Prostate gland (tissue), 2 donors: ENCODE measurements at regions not wholly inside any gene's neighbourhood (a gene's known extent, or its start where the extent isn't known, plus 50 kb on each side); places are given as distances from the start of the nearest gene placed in this dataset.
A peak's percentile ranks its signal among the peaks of the same experiment; 100 is the strongest.
"Not testable (repeated sequence)": the region's sequence is repeated elsewhere in the genome, so short reads cannot be mapped to it uniquely, and the experiment has no call there.

ENCODE experiments used
- DNase-seq: peaks from one replicate; pipeline ENCODE4 v3.0.0-alpha.2; 2019; ENCODE audit warnings: low spot score
- H3K27ac ChIP-seq, 2 donors: fragments of 200-600 bp; sonication (generic); 2 replicates each; pipeline ENCODE4 v1.5.1; 2017 to 2019
- H3K27me3 ChIP-seq: fragments of 200-600 bp; sonication (generic); replicated peaks from 2 replicates; pipeline ENCODE4 v1.5.1; 2019; ENCODE audit not compliant: insufficient read depth
- H3K36me3 ChIP-seq, 2 donors: fragments of 200-600 bp; sonication (generic); 1 replicate in 1 of 2; 2 replicates in 1 of 2; pipeline versions ENCODE4 v1.5.1 to v1.8.1; 2017 to 2019
- H3K4me1 ChIP-seq: fragments of 200-600 bp; sonication (generic); replicated peaks from 2 replicates; pipeline ENCODE4 v1.5.1; 2019
- H3K4me3 ChIP-seq, 2 donors: fragments of 200-600 bp; sonication (generic); 2 replicates each; pipeline ENCODE4 v1.5.1; 2017 to 2019
- H3K9me3 ChIP-seq: fragments of 200-600 bp; sonication (generic); 2 replicates; pipeline ENCODE4 v1.5.1; 2017
- CTCF ChIP-seq, 4 experiments: fragments of 200-600 bp in 2 of 4; fragments of 450-650 bp in 2 of 4; sonication (generic) in 2 of 4; IDR thresholded peaks; 1 replicate in 3 of 4; 2 replicates in 1 of 4; pipeline ENCODE4 v1.5.1; 2016 to 2019; ENCODE audit warnings: antibody characterized with exemption in 4 of 4, mild to moderate bottlenecking in 2 of 4, moderate library complexity in 2 of 4
- POLR2A ChIP-seq: fragments of 450-650 bp; IDR thresholded peaks from one replicate; pipeline ENCODE4 v1.6.1; 2016; ENCODE audit warnings: antibody characterized with exemption, mild to moderate bottlenecking
- POLR2AphosphoS5 ChIP-seq: sonication (generic); formaldehyde crosslinking; IDR thresholded peaks from one replicate; pipeline ENCODE4 v1.6.1; 2017; ENCODE audit warnings: antibody characterized with exemption
- WGBS: methylation state at CpG from one replicate; pipeline ENCODE4 v1.1.5; 2018; 5-methylcytosine and 5-hydroxymethylcytosine counted together
- intact Hi-C: fragments of 100-400 bp; cut with DNase I; formaldehyde crosslinking; loops from one replicate; pipeline ENCODE4 v1.14.2; 2022

DNA sequence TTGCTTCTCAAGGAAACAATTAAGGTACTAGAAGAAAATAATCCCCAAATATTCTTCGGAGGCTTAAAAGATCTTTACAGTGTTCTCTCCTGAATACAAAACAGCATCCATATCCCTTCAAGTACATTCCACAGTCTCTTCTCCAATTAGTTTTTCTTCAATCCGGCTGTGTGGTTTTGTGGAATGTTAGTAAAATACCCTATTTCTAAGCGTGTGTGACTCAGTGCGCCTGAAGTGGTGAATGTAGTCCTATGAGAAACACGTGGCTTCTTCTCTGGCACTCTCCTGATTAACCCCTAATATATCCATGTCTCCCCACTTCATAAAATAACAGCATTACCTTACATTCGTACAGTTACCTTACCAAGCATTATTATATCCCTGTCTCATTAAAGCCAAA is 570.2 kb downstream of the ARL4A start:
- Histone ChIP-seq H3K4me3 (no peak overlapping the region), H3K27ac (no peak overlapping the region), H3K36me3 (no peaks in the 10 kb centered on the region), H3K4me1 (no peaks in the 10 kb centered on the region), H3K9me3 (no peaks in the 10 kb centered on the region), H3K27me3 (no peaks in the 10 kb centered on the region)
- intact Hi-C loops: no loop called here
- no peak for TF ChIP-seq CTCF (IDR thresholded peaks at IDR 0.05)
- TF ChIP-seq POLR2AphosphoS5: no peak
- no peak for TF ChIP-seq POLR2A
- WGBS: 75% methylated on average over 6 of the region's 6 CpGs
- DNase-seq: no peak

GRCh38 chr7:13258386-13258785 is 571.0 kb downstream of the ARL4A start:
- no peak for DNase-seq
- intact Hi-C loops: no loop called here
- no peaks in the 10 kb centered on the region for H3K9me3 ChIP-seq
- H3K4me3 ChIP-seq: no peak overlapping the region
- H3K27me3 ChIP-seq: no peaks in the 10 kb centered on the region
- no peak overlapping the region for H3K27ac ChIP-seq
- H3K4me1 ChIP-seq: no peaks in the 10 kb centered on the region
- no peaks in the 10 kb centered on the region for H3K36me3 ChIP-seq
- TF ChIP-seq POLR2AphosphoS5: no peak
- no peak for TF ChIP-seq CTCF (IDR thresholded peaks at IDR 0.05)
- TF ChIP-seq POLR2A: no peak
- WGBS: 92% methylated on average over 2 of the region's 2 CpGs

GRCh38 chr7:13259930-13260329 is 572.5 kb downstream of the ARL4A start:
- no peaks in the 10 kb centered on the region for H3K9me3 ChIP-seq
- H3K4me3 ChIP-seq: no peak overlapping the region
- TF ChIP-seq POLR2AphosphoS5: no peak
- TF ChIP-seq POLR2A: no peak
- no peak for TF ChIP-seq CTCF (IDR thresholded peaks at IDR 0.05)
- H3K36me3 ChIP-seq: no peaks in the 10 kb centered on the region
- no peaks in the 10 kb centered on the region for H3K27me3 ChIP-seq
- no peak for DNase-seq
- H3K4me1 ChIP-seq: no peaks in the 10 kb centered on the region
- intact Hi-C loops: no loop called here
- H3K27ac ChIP-seq: no peak overlapping the region

DNA sequence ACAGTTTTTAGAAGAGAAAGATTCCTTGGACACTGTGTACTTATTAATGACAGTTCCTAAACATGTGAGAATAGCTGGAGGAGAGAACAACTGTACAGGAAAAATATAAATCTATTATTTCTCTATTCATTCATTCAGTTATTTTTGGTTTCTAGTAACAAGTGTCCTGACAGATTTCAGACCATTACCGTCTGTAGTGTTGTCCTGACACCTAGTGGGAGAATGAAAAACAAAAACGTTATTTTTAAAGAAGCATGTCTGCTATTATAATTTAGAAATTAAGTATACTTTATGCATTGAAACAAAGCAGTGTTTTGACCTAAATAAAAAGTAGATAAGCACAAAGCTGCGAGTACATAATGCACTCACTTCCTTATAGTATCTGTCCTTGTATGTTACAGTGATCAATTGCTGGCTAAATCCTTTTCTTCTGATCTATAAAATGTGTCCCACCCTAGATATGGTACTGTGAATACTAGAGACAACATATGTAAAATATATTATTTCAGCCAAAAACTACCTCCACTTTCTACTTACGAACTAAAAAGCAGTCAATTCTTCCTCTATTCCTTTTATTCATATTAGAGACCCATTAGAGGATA is 575.6 kb downstream of the ARL4A start:
- no peak overlapping the region for H3K4me3 ChIP-seq
- TF ChIP-seq POLR2AphosphoS5 (no peak), CTCF (IDR thresholded peaks at IDR 0.05) (peak; percentile 19 to 77 (median 67))
- intact Hi-C loops: loop anchor here (2.0 kb wide), 3 partner anchors 576 to 738 kb away; partner anchors contain the start of gene ARL4A
- WGBS: 5% methylated on average over 4 of the region's 4 CpGs
- H3K27me3 ChIP-seq: no peaks in the 10 kb centered on the region
- H3K36me3 ChIP-seq: no peaks in the 10 kb centered on the region
- H3K4me1 ChIP-seq: no peaks in the 10 kb centered on the region
- no peak overlapping the region for H3K27ac ChIP-seq
- no peaks in the 10 kb centered on the region for H3K9me3 ChIP-seq
- no peak for DNase-seq

DNA sequence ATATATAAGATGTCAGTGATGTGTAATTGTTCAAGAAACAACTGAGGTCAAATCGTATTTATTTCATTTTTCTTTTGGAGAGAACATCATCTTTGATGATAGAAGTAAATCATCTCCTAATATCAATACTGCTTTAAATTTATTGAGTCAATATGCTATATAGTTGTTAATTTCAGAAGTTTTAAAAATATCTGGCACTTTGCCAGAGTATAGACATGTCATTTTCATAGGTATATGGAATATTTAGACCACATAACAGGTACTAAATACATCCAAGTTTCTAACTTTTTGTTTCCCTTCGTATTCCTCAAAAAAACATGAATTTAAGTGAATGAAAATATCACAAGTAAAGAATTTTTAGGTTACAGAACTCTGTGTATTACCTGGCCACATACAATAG is 577.8 kb downstream of the ARL4A start:
- 89% methylated on average over 2 of the region's 2 CpGs for whole genome bisulfite sequencing
- H3K9me3 ChIP-seq: no peaks in the 10 kb centered on the region
- no peak for DNase-seq
- H3K27ac ChIP-seq: no peak overlapping the region
- intact Hi-C loops: no loop called here
- no peaks in the 10 kb centered on the region for H3K36me3 ChIP-seq
- no peaks in the 10 kb centered on the region for H3K27me3 ChIP-seq
- H3K4me1 ChIP-seq: no peaks in the 10 kb centered on the region
- no peak for TF ChIP-seq POLR2AphosphoS5
- TF ChIP-seq CTCF (IDR thresholded peaks at IDR 0.05): no peak
- no peak for TF ChIP-seq POLR2A
- no peak overlapping the region for H3K4me3 ChIP-seq

DNA sequence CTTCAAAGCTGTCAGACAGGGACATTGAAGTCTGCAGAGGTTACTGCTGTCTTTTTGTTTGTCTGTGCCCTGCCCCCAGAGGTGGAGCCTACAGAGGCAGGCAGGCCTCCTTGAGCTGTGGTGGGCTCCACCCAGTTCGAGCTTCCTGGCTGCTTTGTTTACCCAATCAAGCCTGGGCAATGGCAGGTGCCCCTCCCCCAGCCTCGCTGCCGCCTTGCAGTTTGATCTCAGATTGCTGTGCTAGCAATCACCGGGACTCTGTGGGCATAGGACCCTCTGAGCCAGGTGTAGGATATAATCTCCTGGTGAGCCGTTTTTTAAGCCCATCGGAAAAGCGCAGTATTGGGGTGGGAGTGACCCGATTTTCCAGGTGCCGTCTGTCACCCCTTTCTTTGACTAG is 586.8 kb downstream of the ARL4A start:
- H3K27ac ChIP-seq, H3K4me3 ChIP-seq, intact Hi-C loops, H3K36me3 ChIP-seq, DNase-seq, H3K9me3 ChIP-seq, H3K27me3 ChIP-seq, H3K4me1 ChIP-seq: not testable (repeated sequence)
- 90% methylated on average over 7 of the region's 9 CpGs for WGBS
